ENCODE measurements at regions not wholly inside any gene's neighbourhood (a gene's known extent, or its start where the extent isn't known, plus 50 kb on each side); places are given as distances from the start of the nearest gene placed in this dataset.

DNA sequence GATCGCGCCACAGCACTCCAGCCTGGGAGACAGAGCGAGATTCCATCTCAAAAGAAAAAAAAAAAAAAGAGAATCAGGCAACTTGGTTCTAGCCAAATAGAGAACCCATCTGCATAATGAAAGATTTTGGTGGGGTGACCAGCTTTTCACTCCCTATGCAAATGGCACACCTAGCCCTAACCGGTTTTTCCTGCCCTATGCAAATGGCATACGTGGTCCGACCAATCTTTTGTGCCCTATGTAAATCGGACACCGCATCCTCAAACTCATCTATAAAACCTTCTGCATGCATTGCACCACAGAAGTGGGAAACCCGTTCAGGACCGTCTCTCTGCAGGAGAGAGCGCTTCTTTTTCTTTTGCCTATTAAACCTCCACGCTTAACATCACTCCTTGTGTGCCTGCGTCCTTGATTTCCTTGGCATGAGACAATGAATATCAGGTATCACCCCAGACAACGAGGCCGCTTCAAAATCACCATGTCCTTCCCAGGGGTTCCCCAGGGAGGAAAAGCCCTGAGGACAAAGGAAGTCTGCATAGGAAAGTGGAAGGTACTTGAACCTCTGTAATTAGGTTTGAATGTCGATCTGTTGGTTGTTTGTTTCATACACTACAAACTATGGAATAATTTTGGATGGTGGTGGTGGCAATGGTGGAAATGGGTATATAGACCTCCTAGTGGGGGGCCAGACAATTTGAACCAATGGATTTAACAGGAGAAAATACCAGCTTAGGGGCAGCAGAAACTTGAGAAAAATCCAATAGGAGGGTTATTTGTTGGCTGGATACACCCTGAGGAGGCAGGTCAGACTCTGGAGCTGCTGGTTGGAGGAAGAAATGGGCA lies 396.2 kb downstream of the TYW1 start:
- Histone ChIP-seq H3K9me3 (no peaks in the 10 kb centered on the region), H3K27me3 (replicated peaks; ENCODE audit: insufficient read depth) (no peaks in the 10 kb centered on the region), H3K4me1 (replicated peaks) (no peaks in the 10 kb centered on the region), H3K4me3 (no peak overlapping the region), H3K27ac (no peak overlapping the region), H3K36me3 (no peaks in the 10 kb centered on the region)
- DNase-seq (ENCODE audit: low spot score) = peak; percentile 49
- intact Hi-C loops (cut with DNase I) = no loop called here
- no peak for TF ChIP-seq POLR2A (IDR thresholded peaks at IDR 0.05)
- peak; percentile 51 for TF ChIP-seq POLR2AphosphoS5 (IDR thresholded peaks at IDR 0.05)
- TF ChIP-seq, protein P1, sequence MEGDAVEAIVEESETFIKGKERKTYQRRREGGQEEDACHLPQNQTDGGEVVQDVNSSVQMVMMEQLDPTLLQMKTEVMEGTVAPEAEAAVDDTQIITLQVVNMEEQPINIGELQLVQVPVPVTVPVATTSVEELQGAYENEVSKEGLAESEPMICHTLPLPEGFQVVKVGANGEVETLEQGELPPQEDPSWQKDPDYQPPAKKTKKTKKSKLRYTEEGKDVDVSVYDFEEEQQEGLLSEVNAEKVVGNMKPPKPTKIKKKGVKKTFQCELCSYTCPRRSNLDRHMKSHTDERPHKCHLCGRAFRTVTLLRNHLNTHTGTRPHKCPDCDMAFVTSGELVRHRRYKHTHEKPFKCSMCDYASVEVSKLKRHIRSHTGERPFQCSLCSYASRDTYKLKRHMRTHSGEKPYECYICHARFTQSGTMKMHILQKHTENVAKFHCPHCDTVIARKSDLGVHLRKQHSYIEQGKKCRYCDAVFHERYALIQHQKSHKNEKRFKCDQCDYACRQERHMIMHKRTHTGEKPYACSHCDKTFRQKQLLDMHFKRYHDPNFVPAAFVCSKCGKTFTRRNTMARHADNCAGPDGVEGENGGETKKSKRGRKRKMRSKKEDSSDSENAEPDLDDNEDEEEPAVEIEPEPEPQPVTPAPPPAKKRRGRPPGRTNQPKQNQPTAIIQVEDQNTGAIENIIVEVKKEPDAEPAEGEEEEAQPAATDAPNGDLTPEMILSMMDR (IDR thresholded peaks at IDR 0.05) = no peak
- 42% methylated on average over 16 of the region's 16 CpGs for WGBS

DNA sequence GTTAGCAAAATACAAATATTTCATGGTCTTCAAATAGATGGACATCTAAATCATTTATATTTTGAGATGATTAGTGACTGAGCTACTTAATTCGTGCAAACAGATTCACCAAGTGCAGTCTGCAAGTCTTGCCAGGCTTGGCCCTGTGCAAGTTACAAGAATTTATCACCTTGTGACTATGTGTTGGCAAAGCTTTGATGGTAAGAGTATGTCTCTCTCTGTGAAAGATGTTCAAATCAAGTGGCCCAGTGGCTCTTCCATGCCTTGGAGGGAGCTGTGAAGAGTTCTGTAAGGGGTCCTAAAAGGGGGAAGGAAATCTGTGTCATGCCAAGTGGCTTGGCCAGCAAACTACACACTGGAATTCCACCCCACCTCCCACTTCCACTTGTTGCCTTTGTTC lies 397.3 kb downstream of the TYW1 start:
- 76% methylated on average over 1 of the region's 1 CpG for WGBS
- Histone ChIP-seq H3K27ac (no peak overlapping the region), H3K27me3 (replicated peaks; ENCODE audit: insufficient read depth) (no peaks in the 10 kb centered on the region), H3K36me3 (no peaks in the 10 kb centered on the region), H3K4me3 (no peak overlapping the region), H3K9me3 (no peaks in the 10 kb centered on the region), H3K4me1 (replicated peaks) (no peaks in the 10 kb centered on the region)
- no peak for TF ChIP-seq POLR2A (IDR thresholded peaks at IDR 0.05)
- TF ChIP-seq POLR2AphosphoS5 (IDR thresholded peaks at IDR 0.05) = no peak
- TF ChIP-seq, protein P1 (IDR thresholded peaks at IDR 0.05) = no peak
- DNase-seq (ENCODE audit: low spot score) = no peak
- intact Hi-C loops (cut with DNase I) = no loop called here

DNA sequence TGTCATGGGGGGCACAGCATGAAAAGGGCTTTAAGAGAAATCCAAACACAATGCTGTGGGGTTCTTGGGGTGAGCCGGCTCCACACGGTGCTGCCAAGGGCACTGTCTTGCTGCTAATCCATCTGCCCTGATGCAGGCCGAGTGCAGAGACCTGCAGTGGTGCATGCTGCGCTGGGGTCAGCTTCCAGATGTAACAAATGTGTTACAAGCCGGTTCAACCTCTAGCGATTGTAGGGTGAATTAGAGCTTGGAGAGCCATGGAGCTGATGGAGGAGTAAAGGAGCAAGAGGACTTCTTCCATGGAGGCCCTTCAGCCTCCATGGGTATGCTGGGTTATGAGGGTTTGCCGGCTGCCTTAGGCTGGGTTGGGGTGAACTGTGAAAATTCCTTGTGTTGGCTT lies 402.3 kb downstream of the TYW1 start:
- Histone ChIP-seq H3K36me3 (no peaks in the 10 kb centered on the region), H3K27me3 (replicated peaks; ENCODE audit: insufficient read depth) (no peaks in the 10 kb centered on the region), H3K4me3 (no peak overlapping the region), H3K9me3 (no peaks in the 10 kb centered on the region), H3K4me1 (replicated peaks) (no peaks in the 10 kb centered on the region), H3K27ac (no peak overlapping the region)
- intact Hi-C loops (cut with DNase I) = no loop called here
- no peak for TF ChIP-seq POLR2AphosphoS5 (IDR thresholded peaks at IDR 0.05)
- TF ChIP-seq POLR2A (IDR thresholded peaks at IDR 0.05) = no peak
- TF ChIP-seq, protein P1 (IDR thresholded peaks at IDR 0.05) = no peak
- no peak for DNase-seq (ENCODE audit: low spot score)
- 72% methylated on average over 7 of the region's 7 CpGs for WGBS

DNA sequence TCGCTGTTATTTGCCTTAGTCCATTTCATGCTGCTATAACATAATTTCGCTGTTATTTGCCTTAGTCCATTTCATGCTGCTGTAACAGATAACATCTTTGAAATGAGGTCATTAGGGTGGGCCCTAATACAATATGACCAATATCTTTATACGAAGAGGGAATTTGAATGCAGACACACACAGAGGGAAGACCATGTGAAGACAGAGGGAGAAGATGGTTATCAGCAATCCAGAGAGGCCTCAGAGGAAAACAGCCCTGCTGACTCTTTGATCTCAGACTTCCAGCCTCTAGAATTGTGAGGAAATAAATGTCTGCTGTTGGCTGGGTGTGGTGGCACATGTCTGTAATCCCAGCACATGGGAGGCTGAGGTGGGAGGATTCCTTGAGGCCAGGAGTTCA lies 404.9 kb downstream of the TYW1 start:
- Histone ChIP-seq H3K4me1 (replicated peaks) (no peaks in the 10 kb centered on the region), H3K9me3 (no peaks in the 10 kb centered on the region), H3K36me3 (no peaks in the 10 kb centered on the region), H3K4me3 (no peak overlapping the region), H3K27me3 (replicated peaks; ENCODE audit: insufficient read depth) (no peaks in the 10 kb centered on the region), H3K27ac (no peak overlapping the region)
- no peak for TF ChIP-seq POLR2AphosphoS5 (IDR thresholded peaks at IDR 0.05)
- no peak for TF ChIP-seq POLR2A (IDR thresholded peaks at IDR 0.05)
- TF ChIP-seq, protein P1 (IDR thresholded peaks at IDR 0.05) = no peak
- WGBS = 80% methylated on average over 3 of the region's 3 CpGs
- intact Hi-C loops (cut with DNase I) = no loop called here
- DNase-seq (ENCODE audit: low spot score) = no peak

DNA sequence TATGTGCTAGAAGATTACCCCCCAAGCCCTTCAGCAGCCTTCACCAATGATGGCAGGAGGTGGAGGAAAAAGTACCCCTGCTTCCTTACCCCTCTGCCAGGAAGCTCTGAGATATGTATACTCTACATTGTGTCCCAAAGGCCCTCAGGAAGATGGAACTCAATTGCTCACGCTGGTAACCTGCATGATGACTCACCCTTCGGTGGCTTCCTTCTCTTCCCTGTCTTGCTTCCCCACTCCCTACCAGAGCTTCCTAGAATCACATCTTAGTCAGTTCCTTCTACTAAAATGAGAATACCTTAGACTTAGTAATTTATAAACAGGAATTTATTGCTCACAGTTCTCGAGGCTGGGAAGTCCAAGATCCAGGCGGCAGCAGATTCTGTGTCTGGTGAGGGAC lies 405.6 kb downstream of the TYW1 start:
- Histone ChIP-seq H3K36me3 (no peaks in the 10 kb centered on the region), H3K27me3 (replicated peaks; ENCODE audit: insufficient read depth) (no peaks in the 10 kb centered on the region), H3K27ac (no peak overlapping the region), H3K4me1 (replicated peaks) (no peaks in the 10 kb centered on the region), H3K4me3 (no peak overlapping the region), H3K9me3 (no peaks in the 10 kb centered on the region)
- intact Hi-C loops (cut with DNase I) = no loop called here
- 87% methylated on average over 4 of the region's 4 CpGs for WGBS
- DNase-seq (ENCODE audit: low spot score) = no peak
- TF ChIP-seq, protein P1 (IDR thresholded peaks at IDR 0.05) = no peak
- TF ChIP-seq POLR2A (IDR thresholded peaks at IDR 0.05) (no peak), POLR2AphosphoS5 (IDR thresholded peaks at IDR 0.05) (no peak)
